GM23338 (cell line): ENCODE measurements at regions not wholly inside any gene's neighbourhood (a gene's known extent, or its start where the extent isn't known, plus 50 kb on each side); places are given as distances from the start of the nearest gene placed in this dataset.

Source experiments
- ATAC-seq: fragments of 200-7000 bp; cut with Tn5 transposase; 3 replicates; pipeline ENCODE4 v1.9.1; 2020
- DNase-seq: peaks from one replicate; pipeline ENCODE4 v3.0.0-alpha.2; 2015; ENCODE audit warnings: low spot score
- H2AFZ ChIP-seq: fragments of 200-600 bp; sonication (generic); 2 replicates; pipeline ENCODE4 v1.8.0; 2016; ENCODE audit warnings: antibody characterized with exemption, mild to moderate bottlenecking, moderate library complexity
- H3F3A ChIP-seq: fragments of 200-600 bp; sonication (generic); replicated peaks from 2 replicates; pipeline ENCODE4 v1.8.0; 2017; ENCODE audit warnings: antibody characterized with exemption, mixed run types, low read depth
- H3K27ac ChIP-seq: fragments of 200-600 bp; sonication (generic); 2 replicates; pipeline ENCODE4 v1.6.1; 2016; ENCODE audit warnings: low read depth
- H3K27me3 ChIP-seq: fragments of 200-600 bp; sonication (generic); 2 replicates; pipeline ENCODE4 v1.8.0; 2016; ENCODE audit warnings: mild to moderate bottlenecking, mixed run types, moderate library complexity; ENCODE audit not compliant: insufficient read depth
- H3K36me3 ChIP-seq: fragments of 200-600 bp; sonication (generic); 2 replicates; pipeline ENCODE4 v1.8.0; 2016; ENCODE audit warnings: mild to moderate bottlenecking; ENCODE audit not compliant: insufficient read depth
- H3K4me1 ChIP-seq: fragments of 200-600 bp; sonication (generic); 2 replicates; pipeline ENCODE4 v1.8.0; 2016; ENCODE audit warnings: mild to moderate bottlenecking, moderate library complexity; ENCODE audit not compliant: insufficient read depth
- H3K4me2 ChIP-seq: fragments of 200-600 bp; sonication (generic); 2 replicates; pipeline ENCODE4 v1.7.1; 2017; ENCODE audit warnings: mixed run types
- H3K4me3 ChIP-seq: fragments of 200-600 bp; sonication (generic); 2 replicates; pipeline ENCODE4 v1.6.1; 2016; ENCODE audit warnings: mixed run types
- H3K79me2 ChIP-seq: fragments of 200-600 bp; sonication (generic); replicated peaks from 2 replicates; pipeline ENCODE4 v1.8.0; 2017; ENCODE audit warnings: mild to moderate bottlenecking; ENCODE audit not compliant: insufficient read depth
- H3K9me2 ChIP-seq: fragments of 200-600 bp; sonication (generic); 2 replicates; pipeline ENCODE4 v1.8.0; 2017; ENCODE audit not compliant: insufficient read depth
- H4K20me1 ChIP-seq: fragments of 200-600 bp; sonication (generic); replicated peaks from 2 replicates; pipeline ENCODE4 v1.8.0; 2017; ENCODE audit warnings: mild to moderate bottlenecking; ENCODE audit not compliant: insufficient read depth
- H3K27ac Mint-ChIP-seq: 2 replicates; pipeline ENCODE4 v1.8.0; 2020; ENCODE audit warnings: inconsistent platforms, mild to moderate bottlenecking, moderate library complexity, mixed read lengths
- H3K27me3 Mint-ChIP-seq: 3 replicates; pipeline ENCODE4 v1.8.0; 2022; ENCODE audit warnings: low read depth, mild to moderate bottlenecking, moderate library complexity, mixed read lengths, inconsistent platforms; ENCODE audit not compliant: insufficient read depth, poor library complexity
- H3K36me3 Mint-ChIP-seq: 3 replicates; pipeline ENCODE4 v1.8.0; 2021; ENCODE audit warnings: low read depth, mild to moderate bottlenecking, inconsistent platforms, moderate library complexity, mixed read lengths
- H3K4me1 Mint-ChIP-seq: 3 replicates; pipeline ENCODE4 v1.8.0; 2020; ENCODE audit warnings: mild to moderate bottlenecking, inconsistent platforms, mixed read lengths
- H3K4me3 Mint-ChIP-seq: 3 replicates; pipeline ENCODE4 v1.8.0; 2021; ENCODE audit warnings: moderate library complexity, mild to moderate bottlenecking, inconsistent platforms, mixed read lengths
- H3K9me3 Mint-ChIP-seq: 3 replicates; pipeline ENCODE4 v1.8.0; 2020; ENCODE audit warnings: moderate library complexity, mild to moderate bottlenecking, inconsistent platforms, mixed read lengths
- EZH2 ChIP-seq: fragments of 200-600 bp; sonication (generic); IDR thresholded peaks from one replicate; pipeline ENCODE4 v1.8.0; 2017; ENCODE audit warnings: antibody characterized with exemption, mild to moderate bottlenecking, low read depth; ENCODE audit not compliant: unreplicated experiment
- EZH2phosphoT487 ChIP-seq: fragments of 200-600 bp; sonication (generic); IDR thresholded peaks from one replicate; pipeline ENCODE4 v1.8.1; 2018; ENCODE audit warnings: antibody characterized with exemption; ENCODE audit not compliant: unreplicated experiment
- JUNB ChIP-seq: IDR thresholded peaks from one replicate; pipeline ENCODE4 v1.6.1; 2016; ENCODE audit warnings: antibody characterized with exemption; ENCODE audit not compliant: unreplicated experiment
- NANOG ChIP-seq: IDR thresholded peaks from 2 replicates; pipeline ENCODE4 v1.6.1; 2016; ENCODE audit warnings: antibody characterized with exemption, borderline replicate concordance
- POLR2AphosphoS5 ChIP-seq: IDR thresholded peaks from 2 replicates; pipeline ENCODE4 v1.6.1; 2016; ENCODE audit warnings: antibody characterized with exemption, low read depth
- ZNF114 ChIP-seq: fragments of 250-450 bp; sonication (Bioruptor Pico); IDR thresholded peaks from 2 replicates; pipeline ENCODE4 v1.5.0; 2020; ENCODE audit warnings: mild to moderate bottlenecking, moderate library complexity
- ZNF462 ChIP-seq: fragments of 250-450 bp; sonication (Bioruptor Pico); IDR thresholded peaks from 2 replicates; pipeline ENCODE4 v1.5.0; 2020; ENCODE audit warnings: mild to moderate bottlenecking, moderate library complexity
- TF ChIP-seq, protein P1 (sequence below): IDR thresholded peaks from one replicate; pipeline ENCODE4 v1.6.1; 2018; ENCODE audit warnings: antibody characterized with exemption; ENCODE audit not compliant: unreplicated experiment
- TF ChIP-seq, protein P2 (sequence below), 2 experiments: fragments of 200-600 bp in 1 of 2; sonication (generic) in 1 of 2; conservative IDR thresholded peaks; 2 replicates each; pipeline versions ENCODE4 v1.5.1 to v1.6.1; 2016 to 2017; ENCODE audit warnings: antibody characterized with exemption in 2 of 2, low read depth in 2 of 2, mild to moderate bottlenecking in 2 of 2, moderate library complexity in 1 of 2
- TF ChIP-seq, protein P3 (sequence below): IDR thresholded peaks from 2 replicates; pipeline ENCODE4 v1.6.1; 2016; ENCODE audit warnings: antibody characterized with exemption

DNA sequence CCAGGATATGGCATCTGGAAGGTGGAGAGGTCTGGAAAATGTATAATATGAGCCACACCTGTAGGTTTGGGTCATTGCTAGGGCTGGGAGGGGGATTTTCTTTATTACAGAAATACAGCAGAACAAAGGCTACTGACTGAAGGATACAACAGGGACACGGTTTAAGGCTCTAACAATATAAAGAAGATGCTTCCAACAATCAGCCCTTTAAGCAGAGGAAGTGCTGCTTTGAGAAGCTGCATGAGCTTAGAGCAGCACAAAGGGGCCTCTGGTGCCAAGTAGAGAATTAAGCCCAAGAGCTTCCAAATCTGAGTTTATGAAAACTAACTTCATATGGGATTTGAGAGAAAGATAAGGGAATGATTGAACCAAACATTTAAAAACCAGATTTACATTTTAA lies 174.5 kb upstream of the RMP24 start (continued):
- TF ChIP-seq, protein P1, sequence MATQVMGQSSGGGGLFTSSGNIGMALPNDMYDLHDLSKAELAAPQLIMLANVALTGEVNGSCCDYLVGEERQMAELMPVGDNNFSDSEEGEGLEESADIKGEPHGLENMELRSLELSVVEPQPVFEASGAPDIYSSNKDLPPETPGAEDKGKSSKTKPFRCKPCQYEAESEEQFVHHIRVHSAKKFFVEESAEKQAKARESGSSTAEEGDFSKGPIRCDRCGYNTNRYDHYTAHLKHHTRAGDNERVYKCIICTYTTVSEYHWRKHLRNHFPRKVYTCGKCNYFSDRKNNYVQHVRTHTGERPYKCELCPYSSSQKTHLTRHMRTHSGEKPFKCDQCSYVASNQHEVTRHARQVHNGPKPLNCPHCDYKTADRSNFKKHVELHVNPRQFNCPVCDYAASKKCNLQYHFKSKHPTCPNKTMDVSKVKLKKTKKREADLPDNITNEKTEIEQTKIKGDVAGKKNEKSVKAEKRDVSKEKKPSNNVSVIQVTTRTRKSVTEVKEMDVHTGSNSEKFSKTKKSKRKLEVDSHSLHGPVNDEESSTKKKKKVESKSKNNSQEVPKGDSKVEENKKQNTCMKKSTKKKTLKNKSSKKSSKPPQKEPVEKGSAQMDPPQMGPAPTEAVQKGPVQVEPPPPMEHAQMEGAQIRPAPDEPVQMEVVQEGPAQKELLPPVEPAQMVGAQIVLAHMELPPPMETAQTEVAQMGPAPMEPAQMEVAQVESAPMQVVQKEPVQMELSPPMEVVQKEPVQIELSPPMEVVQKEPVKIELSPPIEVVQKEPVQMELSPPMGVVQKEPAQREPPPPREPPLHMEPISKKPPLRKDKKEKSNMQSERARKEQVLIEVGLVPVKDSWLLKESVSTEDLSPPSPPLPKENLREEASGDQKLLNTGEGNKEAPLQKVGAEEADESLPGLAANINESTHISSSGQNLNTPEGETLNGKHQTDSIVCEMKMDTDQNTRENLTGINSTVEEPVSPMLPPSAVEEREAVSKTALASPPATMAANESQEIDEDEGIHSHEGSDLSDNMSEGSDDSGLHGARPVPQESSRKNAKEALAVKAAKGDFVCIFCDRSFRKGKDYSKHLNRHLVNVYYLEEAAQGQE: no peak
- TF ChIP-seq EZH2phosphoT487 (no peak), POLR2AphosphoS5 (no peak), EZH2 (no peak), ZNF114 (CRISPR knock-in tag) (no peak)
- TF ChIP-seq, protein P2, sequence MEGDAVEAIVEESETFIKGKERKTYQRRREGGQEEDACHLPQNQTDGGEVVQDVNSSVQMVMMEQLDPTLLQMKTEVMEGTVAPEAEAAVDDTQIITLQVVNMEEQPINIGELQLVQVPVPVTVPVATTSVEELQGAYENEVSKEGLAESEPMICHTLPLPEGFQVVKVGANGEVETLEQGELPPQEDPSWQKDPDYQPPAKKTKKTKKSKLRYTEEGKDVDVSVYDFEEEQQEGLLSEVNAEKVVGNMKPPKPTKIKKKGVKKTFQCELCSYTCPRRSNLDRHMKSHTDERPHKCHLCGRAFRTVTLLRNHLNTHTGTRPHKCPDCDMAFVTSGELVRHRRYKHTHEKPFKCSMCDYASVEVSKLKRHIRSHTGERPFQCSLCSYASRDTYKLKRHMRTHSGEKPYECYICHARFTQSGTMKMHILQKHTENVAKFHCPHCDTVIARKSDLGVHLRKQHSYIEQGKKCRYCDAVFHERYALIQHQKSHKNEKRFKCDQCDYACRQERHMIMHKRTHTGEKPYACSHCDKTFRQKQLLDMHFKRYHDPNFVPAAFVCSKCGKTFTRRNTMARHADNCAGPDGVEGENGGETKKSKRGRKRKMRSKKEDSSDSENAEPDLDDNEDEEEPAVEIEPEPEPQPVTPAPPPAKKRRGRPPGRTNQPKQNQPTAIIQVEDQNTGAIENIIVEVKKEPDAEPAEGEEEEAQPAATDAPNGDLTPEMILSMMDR (conservative IDR thresholded peaks at IDR 0.05; ENCODE audit: low read depth in 2 of 2): no peak

DNA sequence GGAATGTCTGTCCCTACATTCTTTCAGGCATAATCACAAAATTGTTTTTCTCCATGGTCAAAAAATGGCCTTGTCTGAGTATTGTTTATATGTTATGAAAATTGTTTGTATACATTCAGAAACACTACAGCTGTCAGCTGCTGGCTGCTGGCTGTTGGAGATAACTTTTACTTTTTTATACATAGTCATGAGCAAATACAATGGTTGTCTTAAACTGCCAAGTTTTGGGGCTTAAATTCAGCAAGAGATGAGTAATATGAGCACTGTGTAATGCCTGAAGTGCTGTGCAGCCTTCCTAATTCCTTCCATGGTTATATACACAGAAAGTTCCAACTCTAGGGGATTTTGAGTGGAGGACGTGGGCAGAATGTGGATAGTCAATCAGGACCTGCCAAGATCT lies 168.9 kb upstream of the RMP24 start:
- H3K9me3 Mint-ChIP-seq: no peaks in the 10 kb centered on the region
- H3K27ac Mint-ChIP-seq: no peak overlapping the region
- TF ChIP-seq, protein P2 (conservative IDR thresholded peaks at IDR 0.05; ENCODE audit: low read depth in 2 of 2): no peak
- TF ChIP-seq NANOG (no peak), JUNB (no peak), ZNF462 (CRISPR knock-in tag) (no peak), ZNF114 (CRISPR knock-in tag) (no peak), POLR2AphosphoS5 (no peak)
- TF ChIP-seq, protein P3, sequence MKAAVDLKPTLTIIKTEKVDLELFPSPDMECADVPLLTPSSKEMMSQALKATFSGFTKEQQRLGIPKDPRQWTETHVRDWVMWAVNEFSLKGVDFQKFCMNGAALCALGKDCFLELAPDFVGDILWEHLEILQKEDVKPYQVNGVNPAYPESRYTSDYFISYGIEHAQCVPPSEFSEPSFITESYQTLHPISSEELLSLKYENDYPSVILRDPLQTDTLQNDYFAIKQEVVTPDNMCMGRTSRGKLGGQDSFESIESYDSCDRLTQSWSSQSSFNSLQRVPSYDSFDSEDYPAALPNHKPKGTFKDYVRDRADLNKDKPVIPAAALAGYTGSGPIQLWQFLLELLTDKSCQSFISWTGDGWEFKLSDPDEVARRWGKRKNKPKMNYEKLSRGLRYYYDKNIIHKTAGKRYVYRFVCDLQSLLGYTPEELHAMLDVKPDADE: no peak

More for the DNA sequence above, 168.9 kb upstream of the RMP24 start:
- no peaks in the 10 kb centered on the region for H3F3A ChIP-seq
- H3K4me3 Mint-ChIP-seq: no peak overlapping the region
- H3K4me2 ChIP-seq: no peak overlapping the region
- H3K79me2 ChIP-seq: no peaks in the 10 kb centered on the region
- ATAC-seq (no peak), DNase-seq (no peak)
- no peaks in the 10 kb centered on the region for H3K27me3 ChIP-seq
- no peak overlapping the region for H3K27ac ChIP-seq
- peaks cover 2% of the 10 kb centered on the region; the same call in 2 of the 3 replicates for H3K4me1 Mint-ChIP-seq
- H3K27me3 Mint-ChIP-seq: no peaks in the 10 kb centered on the region
- H3K4me1 ChIP-seq: no peaks in the 10 kb centered on the region
- no peaks in the 10 kb centered on the region for H4K20me1 ChIP-seq
- no peaks in the 10 kb centered on the region for H3K36me3 ChIP-seq
- H3K9me2 ChIP-seq: peaks cover 14% of the 10 kb centered on the region; the same call in 1 of the 2 replicates
- no peak overlapping the region for H2AFZ ChIP-seq
- no peaks in the 10 kb centered on the region; the same call in 2 of the 3 replicates for H3K36me3 Mint-ChIP-seq
- H3K4me3 ChIP-seq: no peak overlapping the region
